DND-41 (cell line): ENCODE measurements at regions not wholly inside any gene's neighbourhood (a gene's known extent, or its start where the extent isn't known, plus 50 kb on each side); places are given as distances from the start of the nearest gene placed in this dataset.

Experiments
- ATAC-seq: fragments of 200-7000 bp; cut with Tn5 transposase; 3 replicates; pipeline ENCODE4 v1.9.1; 2021; ENCODE audit warnings: low read depth; ENCODE audit not compliant: insufficient read depth
- DNase-seq: peaks from one replicate; pipeline ENCODE4 v3.0.0-alpha.2; 2020
- H2AFZ ChIP-seq: 2 replicates; pipeline ENCODE4 v1.6.0; 2012; ENCODE audit warnings: low read depth, low read length
- H3K27ac ChIP-seq: 2 replicates; pipeline ENCODE4 v1.5.1; 2012; ENCODE audit warnings: low read length, inconsistent platforms
- H3K27me3 ChIP-seq: fragments of 200-600 bp; sonication (generic); 2 replicates; pipeline ENCODE4 v1.6.0; 2012; ENCODE audit warnings: low read length, mild to moderate bottlenecking, inconsistent platforms; ENCODE audit not compliant: insufficient read depth, poor library complexity
- H3K36me3 ChIP-seq: 2 replicates; pipeline ENCODE4 v1.5.1; 2012; ENCODE audit warnings: low read length, inconsistent platforms; ENCODE audit not compliant: insufficient read depth
- H3K4me1 ChIP-seq: 2 replicates; pipeline ENCODE4 v1.5.1; 2012; ENCODE audit warnings: mild to moderate bottlenecking, low read length; ENCODE audit not compliant: insufficient read depth
- H3K4me2 ChIP-seq: 2 replicates; pipeline ENCODE4 v1.6.0; 2012; ENCODE audit warnings: mild to moderate bottlenecking, moderate library complexity, low read length, inconsistent platforms; ENCODE audit not compliant: insufficient read depth
- H3K4me3 ChIP-seq, 2 experiments: fragments of 200-600 bp in 1 of 2; shearing (Covaris generic) in 1 of 2; 2 replicates each; pipeline ENCODE4 v1.5.1; 2012 to 2016; ENCODE audit warnings: inconsistent platforms in 2 of 2, low read length in 2 of 2, mild to moderate bottlenecking in 2 of 2, low read depth in 1 of 2, moderate library complexity in 1 of 2
- H3K79me2 ChIP-seq: 2 replicates; pipeline ENCODE4 v1.6.0; 2012; ENCODE audit warnings: low read length, inconsistent platforms; ENCODE audit not compliant: insufficient read depth
- H3K9ac ChIP-seq: 2 replicates; pipeline ENCODE4 v1.6.0; 2012; ENCODE audit warnings: low read depth, mild to moderate bottlenecking, inconsistent platforms, low read length, moderate library complexity
- H3K9me3 ChIP-seq: 2 replicates; pipeline ENCODE4 v1.5.1; 2012; ENCODE audit warnings: low read length, moderate library complexity, mild to moderate bottlenecking, inconsistent platforms; ENCODE audit not compliant: insufficient read depth, severe bottlenecking
- H4K20me1 ChIP-seq: 2 replicates; pipeline ENCODE4 v1.6.0; 2012; ENCODE audit warnings: low read length; ENCODE audit not compliant: insufficient read depth
- EZH2 ChIP-seq: IDR thresholded peaks from 3 replicates; pipeline ENCODE4 v1.6.1; 2012; ENCODE audit warnings: borderline replicate concordance, low read depth, mild to moderate bottlenecking, moderate library complexity, low read length, inconsistent platforms; ENCODE audit not compliant: severe bottlenecking
- TF ChIP-seq, protein P1 (sequence below): IDR thresholded peaks from 2 replicates; pipeline ENCODE4 v1.5.1; 2012; ENCODE audit warnings: borderline replicate concordance, low read length, moderate library complexity, mild to moderate bottlenecking; ENCODE audit not compliant: poor library complexity, severe bottlenecking; ENCODE audit errors: extremely low read depth

DNA sequence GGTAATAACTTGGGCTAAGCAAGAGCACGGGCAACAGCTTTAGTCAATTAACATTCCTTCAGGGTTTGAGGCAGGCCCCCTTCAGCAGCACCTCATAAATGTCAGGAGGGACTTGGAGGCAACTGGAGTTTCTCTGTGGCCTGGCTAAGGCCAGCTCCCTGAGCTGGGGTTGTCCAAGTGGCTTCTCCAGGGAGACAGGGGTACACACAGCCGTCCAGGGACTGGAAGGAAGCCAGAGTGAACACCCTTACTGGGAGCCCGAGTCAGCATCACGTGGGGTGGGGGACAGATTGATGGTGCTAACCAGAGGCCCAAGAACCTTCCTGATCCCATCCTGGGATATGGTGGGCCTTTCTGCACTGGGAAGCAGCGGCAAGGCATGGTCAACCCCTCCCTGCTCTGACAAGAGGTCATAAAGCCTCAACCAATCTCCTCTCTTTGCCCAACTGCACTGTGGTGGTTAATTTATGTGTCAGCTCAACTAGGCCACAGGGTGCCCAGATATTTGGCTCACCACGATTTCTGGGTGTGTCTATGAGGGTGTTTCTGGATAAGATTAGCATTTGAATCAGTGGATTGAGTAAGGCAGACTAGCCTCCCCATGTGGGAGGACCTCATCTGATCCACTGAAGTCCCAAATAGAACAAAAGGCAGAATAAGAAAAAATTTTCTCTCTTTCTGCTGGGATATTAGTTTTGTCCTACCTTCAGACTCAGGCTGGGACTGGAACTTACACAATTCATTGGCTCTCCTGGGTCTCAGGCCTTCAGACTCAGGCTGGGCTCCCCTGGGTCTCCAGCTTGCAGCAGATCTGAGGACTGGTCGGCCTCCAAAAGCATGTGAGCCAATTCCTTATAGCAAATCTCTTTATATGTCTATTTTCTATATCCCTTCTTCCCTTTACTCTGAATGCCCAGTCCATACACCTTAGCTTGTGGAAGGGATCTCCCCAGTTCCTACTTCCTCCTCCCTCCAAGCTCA, 127.2 kb upstream of the LARP1 start:
- DNase-seq = no peak
- H3K9me3 ChIP-seq = no peaks in the 10 kb centered on the region
- H3K4me1 ChIP-seq = no peaks in the 10 kb centered on the region
- H4K20me1 ChIP-seq = no peaks in the 10 kb centered on the region
- no peaks in the 10 kb centered on the region for H3K36me3 ChIP-seq
- no peak overlapping the region for H3K27ac ChIP-seq
- H3K27me3 ChIP-seq = peaks cover 4% of the 10 kb centered on the region
- H3K9ac ChIP-seq = no peak overlapping the region
- no peak overlapping the region for H3K4me2 ChIP-seq
- no peak overlapping the region for H3K4me3 ChIP-seq
- no peak for ATAC-seq
- H3K79me2 ChIP-seq = no peaks in the 10 kb centered on the region
- no peak overlapping the region for H2AFZ ChIP-seq
- TF ChIP-seq, protein P1, sequence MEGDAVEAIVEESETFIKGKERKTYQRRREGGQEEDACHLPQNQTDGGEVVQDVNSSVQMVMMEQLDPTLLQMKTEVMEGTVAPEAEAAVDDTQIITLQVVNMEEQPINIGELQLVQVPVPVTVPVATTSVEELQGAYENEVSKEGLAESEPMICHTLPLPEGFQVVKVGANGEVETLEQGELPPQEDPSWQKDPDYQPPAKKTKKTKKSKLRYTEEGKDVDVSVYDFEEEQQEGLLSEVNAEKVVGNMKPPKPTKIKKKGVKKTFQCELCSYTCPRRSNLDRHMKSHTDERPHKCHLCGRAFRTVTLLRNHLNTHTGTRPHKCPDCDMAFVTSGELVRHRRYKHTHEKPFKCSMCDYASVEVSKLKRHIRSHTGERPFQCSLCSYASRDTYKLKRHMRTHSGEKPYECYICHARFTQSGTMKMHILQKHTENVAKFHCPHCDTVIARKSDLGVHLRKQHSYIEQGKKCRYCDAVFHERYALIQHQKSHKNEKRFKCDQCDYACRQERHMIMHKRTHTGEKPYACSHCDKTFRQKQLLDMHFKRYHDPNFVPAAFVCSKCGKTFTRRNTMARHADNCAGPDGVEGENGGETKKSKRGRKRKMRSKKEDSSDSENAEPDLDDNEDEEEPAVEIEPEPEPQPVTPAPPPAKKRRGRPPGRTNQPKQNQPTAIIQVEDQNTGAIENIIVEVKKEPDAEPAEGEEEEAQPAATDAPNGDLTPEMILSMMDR = no peak
- no peak for TF ChIP-seq EZH2

DNA sequence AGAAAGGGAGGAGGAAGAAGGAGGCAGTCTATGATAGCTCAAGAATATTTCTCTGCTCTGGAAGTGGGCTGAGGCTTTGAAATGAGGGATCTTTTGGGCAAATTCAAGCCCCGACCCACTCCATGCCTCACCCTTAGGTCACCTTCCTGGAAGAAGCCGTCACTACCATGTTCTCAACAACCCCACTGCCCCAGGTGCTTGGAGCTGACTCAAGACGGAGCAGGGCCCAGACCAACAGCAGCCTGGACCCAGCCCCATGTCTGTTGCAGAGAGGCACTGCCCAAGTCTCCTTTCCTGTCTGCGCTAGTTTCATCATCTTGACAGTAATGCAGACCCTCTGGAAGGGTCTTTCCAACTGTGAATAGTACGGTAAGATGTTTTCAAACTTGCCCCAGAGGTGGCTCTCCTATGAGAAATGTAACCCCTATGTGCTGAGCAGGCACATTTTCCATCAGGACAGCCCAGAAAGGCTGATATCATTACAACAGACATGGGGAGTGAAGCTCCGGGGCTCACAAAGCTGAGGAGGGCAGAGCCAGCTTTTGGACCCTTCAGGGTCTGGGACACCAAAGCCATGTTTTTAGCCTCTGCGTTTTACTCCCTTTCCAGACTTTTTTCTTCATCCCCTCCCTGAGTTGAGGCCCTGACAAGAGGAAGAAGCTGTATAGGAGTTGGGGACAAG, 128.2 kb upstream of the LARP1 start:
- Histone ChIP-seq H3K4me3 (no peak overlapping the region), H3K27ac (no peak overlapping the region), H3K79me2 (no peaks in the 10 kb centered on the region), H3K4me1 (no peaks in the 10 kb centered on the region), H3K9me3 (no peaks in the 10 kb centered on the region), H2AFZ (no peak overlapping the region), H3K27me3 (peaks cover 4% of the 10 kb centered on the region), H3K9ac (no peak overlapping the region), H4K20me1 (no peaks in the 10 kb centered on the region), H3K4me2 (no peak overlapping the region), H3K36me3 (no peaks in the 10 kb centered on the region)
- TF ChIP-seq, protein P1 = no peak
- TF ChIP-seq EZH2 = no peak
- DNase-seq = no peak
- ATAC-seq = no peak

DNA sequence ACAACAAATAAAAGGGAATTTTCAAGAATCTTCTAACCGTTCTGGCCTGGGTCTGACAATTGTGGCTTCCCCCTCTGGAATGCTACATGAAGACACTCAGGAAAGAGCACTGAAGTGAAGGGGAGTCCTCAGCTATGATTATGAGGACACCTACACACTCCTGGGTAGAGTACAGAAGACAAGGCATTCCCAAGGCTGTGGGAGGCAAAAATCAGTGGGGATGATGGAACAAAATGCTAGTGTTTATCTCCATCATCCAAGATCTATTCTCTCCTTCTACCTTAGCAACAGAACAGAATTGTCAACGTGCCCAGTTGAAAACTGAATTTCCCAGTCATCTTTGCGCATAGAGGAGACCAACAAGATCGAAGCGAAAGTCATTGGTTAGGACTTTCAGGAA, 130.1 kb upstream of the LARP1 start:
- Histone ChIP-seq H4K20me1 (no peaks in the 10 kb centered on the region), H3K9ac (no peak overlapping the region), H3K4me1 (no peaks in the 10 kb centered on the region), H3K79me2 (no peaks in the 10 kb centered on the region), H3K4me2 (no peak overlapping the region), H3K27ac (no peak overlapping the region), H3K4me3 (no peak overlapping the region), H3K36me3 (no peaks in the 10 kb centered on the region), H3K9me3 (no peaks in the 10 kb centered on the region), H2AFZ (no peak overlapping the region), H3K27me3 (peaks cover 4% of the 10 kb centered on the region)
- TF ChIP-seq, protein P1 = no peak
- no peak for TF ChIP-seq EZH2
- no peak for DNase-seq
- ATAC-seq = no peak
